ENCODE measurements at regions not wholly inside any gene's neighbourhood (a gene's known extent, or its start where the extent isn't known, plus 50 kb on each side); places are given as distances from the start of the nearest gene placed in this dataset.

- H3K27ac ChIP-seq (ENCODE audit: poor library complexity, severe bottlenecking) = peak overlapping the region; percentile 94
- H3K36me3 ChIP-seq (ENCODE audit: low read depth) = no peaks in the 10 kb centered on the region
- ATAC-seq (ENCODE audit: low read depth) (no peak), DNase-seq (ENCODE audit: low spot score) (no peak)
- no peak overlapping the region for H3K4me3 ChIP-seq (ENCODE audit: severe bottlenecking)
- no peaks in the 10 kb centered on the region for H3K9me3 ChIP-seq (ENCODE audit: severe bottlenecking)
- H3K27me3 ChIP-seq (ENCODE audit: insufficient read depth, poor library complexity, severe bottlenecking) = no peaks in the 10 kb centered on the region
- no peak for TF ChIP-seq CTCF (IDR thresholded peaks at IDR 0.05; ENCODE audit: poor library complexity, severe bottlenecking)
- peaks cover 42% of the 10 kb centered on the region for H3K4me1 ChIP-seq (ENCODE audit: insufficient read depth, poor library complexity, severe bottlenecking)
These were observed 69.6 kb downstream of the BLID start for GRCh38 chr11:122046438-122046837.

- TF ChIP-seq CTCF (IDR thresholded peaks at IDR 0.05; ENCODE audit: poor library complexity, severe bottlenecking) = no peak
- Histone ChIP-seq H3K9me3 (ENCODE audit: severe bottlenecking) (no peaks in the 10 kb centered on the region), H3K36me3 (ENCODE audit: low read depth) (no peaks in the 10 kb centered on the region), H3K4me1 (ENCODE audit: insufficient read depth, poor library complexity, severe bottlenecking) (peaks cover 42% of the 10 kb centered on the region), H3K4me3 (ENCODE audit: severe bottlenecking) (no peak overlapping the region), H3K27me3 (ENCODE audit: insufficient read depth, poor library complexity, severe bottlenecking) (no peaks in the 10 kb centered on the region), H3K27ac (ENCODE audit: poor library complexity, severe bottlenecking) (peak overlapping the region; percentile 94)
- DNase-seq (ENCODE audit: low spot score) = no peak
- ATAC-seq (ENCODE audit: low read depth) = peak; percentile 84
These were observed 70.8 kb downstream of the BLID start for GRCh38 chr11:122045181-122045586.

GRCh38 chr11:122044086-122044485 is 71.9 kb downstream of the BLID start:
- Histone ChIP-seq H3K9me3 (ENCODE audit: severe bottlenecking) (no peaks in the 10 kb centered on the region), H3K36me3 (ENCODE audit: low read depth) (no peaks in the 10 kb centered on the region), H3K4me1 (ENCODE audit: insufficient read depth, poor library complexity, severe bottlenecking) (peaks cover 42% of the 10 kb centered on the region), H3K27me3 (ENCODE audit: insufficient read depth, poor library complexity, severe bottlenecking) (no peaks in the 10 kb centered on the region), H3K27ac (ENCODE audit: poor library complexity, severe bottlenecking) (peak overlapping the region; percentile 94), H3K4me3 (ENCODE audit: severe bottlenecking) (no peak overlapping the region)
- DNase-seq (ENCODE audit: low spot score) = no peak
- no peak for TF ChIP-seq CTCF (IDR thresholded peaks at IDR 0.05; ENCODE audit: poor library complexity, severe bottlenecking)
- ATAC-seq (ENCODE audit: low read depth) = no peak

GRCh38 chr11:122042981-122043380 is 73.0 kb downstream of the BLID start:
- no peak overlapping the region for H3K27ac ChIP-seq (ENCODE audit: poor library complexity, severe bottlenecking)
- no peak overlapping the region for H3K4me3 ChIP-seq (ENCODE audit: severe bottlenecking)
- no peaks in the 10 kb centered on the region for H3K36me3 ChIP-seq (ENCODE audit: low read depth)
- H3K9me3 ChIP-seq (ENCODE audit: severe bottlenecking) = no peaks in the 10 kb centered on the region
- DNase-seq (ENCODE audit: low spot score) (no peak), ATAC-seq (ENCODE audit: low read depth) (no peak)
- peaks cover 42% of the 10 kb centered on the region for H3K4me1 ChIP-seq (ENCODE audit: insufficient read depth, poor library complexity, severe bottlenecking)
- no peak for TF ChIP-seq CTCF (IDR thresholded peaks at IDR 0.05; ENCODE audit: poor library complexity, severe bottlenecking)
- H3K27me3 ChIP-seq (ENCODE audit: insufficient read depth, poor library complexity, severe bottlenecking) = no peaks in the 10 kb centered on the region

GRCh38 chr11:122040464-122040863 is 75.6 kb downstream of the BLID start:
- H3K4me1 ChIP-seq (ENCODE audit: insufficient read depth, poor library complexity, severe bottlenecking) = peaks cover 20% of the 10 kb centered on the region
- H3K4me3 ChIP-seq (ENCODE audit: severe bottlenecking) = no peak overlapping the region
- DNase-seq (ENCODE audit: low spot score) (no peak), ATAC-seq (ENCODE audit: low read depth) (no peak)
- no peaks in the 10 kb centered on the region for H3K9me3 ChIP-seq (ENCODE audit: severe bottlenecking)
- H3K27ac ChIP-seq (ENCODE audit: poor library complexity, severe bottlenecking) = no peak overlapping the region
- no peaks in the 10 kb centered on the region for H3K36me3 ChIP-seq (ENCODE audit: low read depth)
- no peaks in the 10 kb centered on the region for H3K27me3 ChIP-seq (ENCODE audit: insufficient read depth, poor library complexity, severe bottlenecking)
- TF ChIP-seq CTCF (IDR thresholded peaks at IDR 0.05; ENCODE audit: poor library complexity, severe bottlenecking) = no peak

All from RWPE2 (cell line).